Keratinocyte (primary cell): ENCODE measurements at regions not wholly inside any gene's neighbourhood (a gene's known extent, or its start where the extent isn't known, plus 50 kb on each side); places are given as distances from the start of the nearest gene placed in this dataset.

ENCODE experiments used
- EZH2 ChIP-seq: IDR thresholded peaks from one replicate; pipeline ENCODE4 v1.6.1; 2012; ENCODE audit warnings: inconsistent platforms, mild to moderate bottlenecking, low read length, moderate library complexity
- TF ChIP-seq, protein P1 (sequence below), 3 experiments: IDR thresholded peaks in 1 of 3; conservative IDR thresholded peaks in 1 of 3; optimal IDR thresholded peaks in 1 of 3; 2 replicates in 2 of 3; 3 replicates in 1 of 3; pipeline versions ENCODE3 to v1.5.1; 2011; ENCODE audit warnings: low read length in 3 of 3, mild to moderate bottlenecking in 3 of 3, moderate library complexity in 2 of 3, control low read depth in 1 of 3, inconsistent platforms in 1 of 3; ENCODE audit not compliant: insufficient read depth in 2 of 3; ENCODE audit errors: extremely low read depth in 1 of 3

DNA sequence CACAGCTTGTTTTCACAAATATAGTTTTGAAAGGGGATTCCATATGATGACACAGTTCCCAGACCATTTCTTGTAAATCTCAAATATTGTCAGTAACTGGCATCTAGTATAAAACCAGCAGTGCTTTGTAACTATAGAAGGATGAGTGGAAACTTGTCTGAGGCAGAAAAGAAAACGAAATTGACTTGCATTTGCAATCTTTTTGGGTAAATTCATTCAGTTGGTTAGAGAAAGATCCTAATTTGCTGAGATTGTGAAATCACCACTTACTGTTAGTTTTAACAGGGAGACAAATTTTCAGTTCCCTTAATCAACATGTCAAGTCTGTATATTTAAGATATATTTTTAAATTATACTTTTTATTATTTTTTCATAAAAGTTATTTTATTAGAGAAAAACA, 71.5 kb upstream of the VEGFC start:
- TF ChIP-seq, protein P1, sequence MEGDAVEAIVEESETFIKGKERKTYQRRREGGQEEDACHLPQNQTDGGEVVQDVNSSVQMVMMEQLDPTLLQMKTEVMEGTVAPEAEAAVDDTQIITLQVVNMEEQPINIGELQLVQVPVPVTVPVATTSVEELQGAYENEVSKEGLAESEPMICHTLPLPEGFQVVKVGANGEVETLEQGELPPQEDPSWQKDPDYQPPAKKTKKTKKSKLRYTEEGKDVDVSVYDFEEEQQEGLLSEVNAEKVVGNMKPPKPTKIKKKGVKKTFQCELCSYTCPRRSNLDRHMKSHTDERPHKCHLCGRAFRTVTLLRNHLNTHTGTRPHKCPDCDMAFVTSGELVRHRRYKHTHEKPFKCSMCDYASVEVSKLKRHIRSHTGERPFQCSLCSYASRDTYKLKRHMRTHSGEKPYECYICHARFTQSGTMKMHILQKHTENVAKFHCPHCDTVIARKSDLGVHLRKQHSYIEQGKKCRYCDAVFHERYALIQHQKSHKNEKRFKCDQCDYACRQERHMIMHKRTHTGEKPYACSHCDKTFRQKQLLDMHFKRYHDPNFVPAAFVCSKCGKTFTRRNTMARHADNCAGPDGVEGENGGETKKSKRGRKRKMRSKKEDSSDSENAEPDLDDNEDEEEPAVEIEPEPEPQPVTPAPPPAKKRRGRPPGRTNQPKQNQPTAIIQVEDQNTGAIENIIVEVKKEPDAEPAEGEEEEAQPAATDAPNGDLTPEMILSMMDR (optimal IDR thresholded peaks at IDR 0.05 in 1 of 3, IDR thresholded peaks at IDR 0.05 in 1 of 3, conservative IDR thresholded peaks at IDR 0.05 in 1 of 3; ENCODE audit: extremely low read depth in 1 of 3, insufficient read depth in 2 of 3, low read length in 3 of 3), result no peak
- no peak for TF ChIP-seq EZH2
